Erythroblast (primary cell): ENCODE measurements at regions not wholly inside any gene's neighbourhood (a gene's known extent, or its start where the extent isn't known, plus 50 kb on each side); places are given as distances from the start of the nearest gene placed in this dataset.

Experiments used
- GATA1 ChIP-seq: IDR thresholded peaks from 2 replicates; pipeline ENCODE4 v1.6.1; 2011; ENCODE audit warnings: low read depth, mild to moderate bottlenecking, control low read depth, low read length, moderate library complexity
- POLR2A ChIP-seq: IDR thresholded peaks from 2 replicates; pipeline ENCODE4 v1.6.1; 2011; ENCODE audit warnings: mild to moderate bottlenecking, low read length

- TF ChIP-seq POLR2A (no peak), GATA1 (no peak)
These were observed 715.6 kb downstream of the QKI start for GRCh38 chr6:164130151-164130550.
